Activated naive CD8-positive, alpha-beta T cell treated with anti-CD3 and anti-CD28 coated beads, Interleukin-2, amount 50 U/mL, for 16 hours (primary cell): ENCODE measurements at regions not wholly inside any gene's neighbourhood (a gene's known extent, or its start where the extent isn't known, plus 50 kb on each side); places are given as distances from the start of the nearest gene placed in this dataset.

Experiments used
- DNase-seq: peaks from one replicate; pipeline ENCODE4 v3.0.0-alpha.2; 2020; ENCODE audit warnings: low read depth, low spot score

DNA sequence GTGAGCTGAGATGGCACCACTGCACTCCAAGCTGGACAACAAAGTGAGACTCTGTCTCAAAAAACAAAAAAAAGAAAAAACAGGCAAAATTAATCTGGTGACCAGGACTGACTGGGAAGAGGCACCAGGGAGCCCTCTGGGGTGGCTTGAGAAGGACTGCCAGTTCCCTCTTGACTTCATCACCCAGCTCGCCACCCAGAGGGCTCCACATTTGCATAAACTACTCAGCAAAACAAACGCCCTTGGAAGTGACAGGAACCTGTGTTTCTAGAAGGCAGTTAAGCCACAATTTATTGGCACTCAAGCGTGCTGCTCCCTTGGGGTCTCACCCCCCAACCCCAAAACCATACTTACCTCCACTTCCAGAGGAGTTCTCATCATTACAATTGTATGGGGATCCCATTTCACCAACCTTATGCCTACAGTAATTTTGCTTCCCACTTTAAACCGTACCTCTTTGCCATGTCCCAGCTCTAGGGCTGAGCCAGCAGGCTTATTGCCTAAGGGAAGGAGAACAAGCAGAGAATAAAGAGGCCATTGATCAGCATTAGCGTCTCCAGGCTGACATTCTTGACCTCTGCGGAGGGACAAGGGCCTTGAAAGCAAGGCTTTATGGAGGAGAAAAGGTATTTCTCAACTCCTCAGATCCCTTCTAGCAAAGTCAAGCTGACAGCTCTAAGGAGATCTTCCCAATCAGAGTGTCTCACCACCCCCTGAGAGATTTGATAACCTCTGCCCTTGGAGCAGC is 357.4 kb downstream of the SHQ1 start:
- DNase-seq, result no peak

- DNase-seq, result no peak
Measured at GRCh38 chr3:72489901-72490300, 358.3 kb downstream of the SHQ1 start.

DNA sequence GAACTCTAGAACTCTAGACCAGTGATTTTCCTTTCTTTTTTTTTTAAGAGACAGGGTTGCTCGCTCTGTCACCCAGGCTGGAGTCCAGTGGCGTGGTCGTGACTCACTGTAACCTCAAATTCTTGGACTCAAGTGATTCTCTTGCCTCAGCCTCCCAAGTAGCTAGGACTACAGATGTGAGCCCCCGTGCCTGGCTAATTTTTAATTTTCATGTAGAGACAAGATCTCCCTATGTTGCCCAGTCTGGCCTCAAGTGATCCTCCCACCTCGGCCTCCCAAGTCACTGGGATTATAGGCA is 359.6 kb downstream of the SHQ1 start:
- DNase-seq, result no peak

GRCh38 chr3:72487946-72488737 is 360.1 kb downstream of the SHQ1 start:
- DNase-seq, result no peak

- no peak for DNase-seq
Measured at GRCh38 chr3:72487078-72487765, 361.0 kb downstream of the SHQ1 start.

DNA sequence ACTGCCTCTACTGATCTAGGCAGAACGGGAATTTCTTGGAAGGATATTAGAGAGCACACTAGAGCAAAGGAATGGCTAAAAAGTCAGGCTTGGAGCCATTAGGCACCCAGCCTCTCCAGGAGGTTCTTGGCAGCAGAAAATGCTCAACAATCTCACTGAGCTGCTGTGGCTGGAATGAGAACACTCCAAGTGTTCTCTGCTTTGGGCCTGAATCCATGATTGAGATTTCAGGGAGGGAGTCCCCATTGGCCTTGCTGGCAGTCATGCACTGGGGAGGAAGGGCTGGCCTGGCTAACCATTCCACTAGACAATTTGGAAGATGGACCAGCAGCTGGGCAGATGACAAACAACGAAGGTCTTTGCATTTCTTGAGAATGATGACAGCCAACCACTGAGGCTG is 362.6 kb downstream of the SHQ1 start:
- no peak for DNase-seq

- no peak for DNase-seq
Measured at GRCh38 chr3:72483554-72484104, 364.6 kb downstream of the SHQ1 start.

- DNase-seq, result peak; percentile 51
Measured at GRCh38 chr3:72482589-72483321, 365.5 kb downstream of the SHQ1 start.

- DNase-seq, result no peak
Measured at GRCh38 chr3:72481542-72481941, 366.7 kb downstream of the SHQ1 start.

DNA sequence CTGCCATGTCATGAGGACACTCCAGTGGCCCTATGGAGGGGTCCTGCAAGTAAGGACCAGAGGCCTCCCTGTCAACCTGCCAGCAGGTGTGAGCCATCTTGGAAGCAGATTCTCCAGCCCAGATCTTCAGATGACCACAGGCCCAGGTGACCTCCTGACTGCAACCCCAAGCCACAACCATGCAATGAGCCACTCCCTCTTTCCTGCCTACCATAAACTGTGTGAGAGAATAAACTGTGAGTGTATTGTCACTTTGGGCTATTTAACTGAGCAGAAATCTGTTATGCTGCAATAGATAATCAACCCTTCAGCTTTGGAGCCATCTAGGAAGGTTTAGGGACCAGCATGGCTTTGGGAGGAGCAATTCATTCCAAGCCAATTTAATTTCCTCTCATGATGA is 367.9 kb downstream of the SHQ1 start:
- DNase-seq, result no peak

GRCh38 chr3:72479651-72480215 is 368.5 kb downstream of the SHQ1 start:
- no peak for DNase-seq

DNA sequence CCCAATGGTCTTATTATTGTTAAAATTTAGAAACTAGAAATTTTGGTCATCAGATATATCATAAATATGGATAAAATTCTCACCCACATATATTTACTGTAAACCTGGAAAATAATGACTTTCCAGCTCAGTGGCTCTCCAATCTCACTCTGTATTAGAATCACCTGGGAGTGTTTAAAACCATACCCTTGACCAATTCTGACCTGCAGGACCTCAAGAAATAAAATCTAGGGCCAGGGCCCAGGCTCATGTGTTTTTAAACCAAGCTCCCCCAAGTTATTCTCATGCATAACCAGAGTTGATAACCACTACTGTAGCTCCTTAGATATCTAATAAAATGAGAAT is 372.1 kb downstream of the SHQ1 start:
- no peak for DNase-seq

GRCh38 chr3:72475258-72476138 is 372.7 kb downstream of the SHQ1 start:
- DNase-seq, result no peak

- no peak for DNase-seq
Measured at GRCh38 chr3:72474775-72475174, 373.5 kb downstream of the SHQ1 start.

DNA sequence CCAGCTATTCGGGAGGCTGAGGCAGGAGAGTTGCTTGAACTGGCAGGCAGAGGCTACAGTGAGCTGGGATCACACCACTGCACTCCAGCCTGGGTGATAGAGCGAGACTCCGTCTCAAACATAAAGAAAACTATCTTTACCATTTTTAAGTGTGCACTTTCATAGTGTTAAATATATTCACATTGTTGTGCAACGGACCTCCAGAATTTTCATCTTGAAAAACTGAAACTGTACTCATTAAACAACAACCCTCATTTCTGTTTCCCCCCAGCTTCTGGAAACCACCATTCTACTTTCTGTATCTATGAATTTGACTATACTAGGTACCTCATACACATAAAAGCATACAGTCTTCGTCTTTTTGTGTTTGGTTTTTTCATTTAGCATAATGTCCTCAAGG is 375.1 kb downstream of the SHQ1 start:
- no peak for DNase-seq

DNA sequence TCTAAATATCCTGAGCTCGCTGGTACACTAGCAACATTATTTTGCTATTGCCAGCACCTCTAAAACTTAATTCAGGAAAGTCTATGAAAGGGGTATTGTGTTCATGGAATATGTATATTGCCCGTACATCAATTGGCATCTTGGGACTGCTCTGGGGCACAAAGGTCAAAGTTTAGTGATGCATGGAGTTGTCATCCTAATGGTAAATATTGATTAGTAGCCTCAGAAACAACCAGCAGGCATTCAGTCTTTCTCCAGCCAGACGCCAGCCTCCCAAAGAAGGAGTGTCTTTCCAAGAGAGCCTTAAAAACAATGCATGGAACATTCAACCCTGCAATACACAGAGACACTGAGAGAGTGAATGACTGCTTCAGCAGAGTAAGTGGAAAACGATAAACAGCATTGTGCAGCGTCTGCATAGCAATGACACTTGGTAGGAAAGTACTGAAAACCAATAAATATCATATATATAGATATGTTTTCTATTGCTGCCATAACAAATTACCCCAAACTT is 377.3 kb downstream of the SHQ1 start:
- DNase-seq, result no peak

DNA sequence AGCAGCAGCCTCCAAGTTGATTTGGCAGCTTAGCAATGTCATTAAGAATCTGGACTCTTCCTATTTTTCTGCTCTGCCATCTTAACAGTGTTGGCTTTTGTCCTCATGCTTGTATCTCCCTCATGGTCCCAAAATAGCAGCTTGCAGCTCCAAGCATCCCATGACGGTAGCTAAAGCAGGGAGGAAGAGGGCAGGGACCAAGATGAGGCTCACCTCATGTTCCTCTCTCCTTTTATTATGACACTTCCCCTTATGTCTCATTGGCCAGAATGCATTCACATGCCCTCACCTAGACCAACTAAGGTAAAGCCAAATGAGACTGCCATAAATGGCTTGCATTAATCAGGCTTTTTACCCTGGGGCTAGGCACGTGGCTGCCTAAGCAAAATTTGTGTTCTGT is 382.4 kb downstream of the SHQ1 start:
- no peak for DNase-seq

DNA sequence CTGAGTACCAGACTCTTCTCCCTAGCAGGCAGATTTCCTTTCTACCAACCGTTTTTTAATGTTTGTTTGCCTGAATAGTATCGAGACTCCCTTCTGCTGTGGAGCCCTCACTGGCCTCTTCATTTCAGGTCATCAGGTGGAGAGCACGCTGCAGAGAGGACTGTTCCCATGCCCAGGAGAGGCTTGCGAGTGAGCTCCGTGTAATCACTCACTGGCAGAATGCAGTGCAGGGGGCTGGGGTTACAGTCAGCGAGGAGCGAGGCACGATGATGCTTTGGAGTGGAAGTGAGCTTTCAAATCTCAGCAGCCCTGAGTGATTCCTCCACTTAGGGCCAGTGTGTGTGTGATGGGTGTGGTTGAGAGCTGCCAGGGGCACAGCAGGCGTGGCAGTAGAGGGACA is 385.2 kb downstream of the SHQ1 start:
- DNase-seq, result no peak

DNA sequence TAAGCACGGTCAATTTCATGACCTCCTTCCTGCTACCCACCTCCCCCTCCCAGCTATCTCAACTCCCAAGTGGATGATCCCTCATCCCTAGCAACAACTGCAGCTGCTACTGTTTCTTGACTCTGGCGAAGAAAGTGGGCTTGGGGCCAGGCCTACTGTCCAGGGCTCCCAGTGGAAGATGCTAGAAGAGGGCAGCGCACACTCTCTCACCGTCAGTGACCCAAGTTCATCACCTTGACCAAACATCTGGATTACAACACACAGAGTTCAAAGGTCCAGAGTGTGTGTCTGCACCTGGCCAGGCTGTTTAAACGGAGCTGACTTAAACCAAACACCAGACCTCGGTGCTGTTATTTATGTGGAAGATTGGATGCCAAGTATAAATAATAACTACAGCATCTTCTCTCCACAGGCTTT is 385.6 kb downstream of the SHQ1 start:
- DNase-seq, result no peak

GRCh38 chr3:72461787-72462186 is 386.5 kb downstream of the SHQ1 start:
- no peak for DNase-seq
